ENCODE measurements at regions not wholly inside any gene's neighbourhood (a gene's known extent, or its start where the extent isn't known, plus 50 kb on each side); places are given as distances from the start of the nearest gene placed in this dataset.

DNA sequence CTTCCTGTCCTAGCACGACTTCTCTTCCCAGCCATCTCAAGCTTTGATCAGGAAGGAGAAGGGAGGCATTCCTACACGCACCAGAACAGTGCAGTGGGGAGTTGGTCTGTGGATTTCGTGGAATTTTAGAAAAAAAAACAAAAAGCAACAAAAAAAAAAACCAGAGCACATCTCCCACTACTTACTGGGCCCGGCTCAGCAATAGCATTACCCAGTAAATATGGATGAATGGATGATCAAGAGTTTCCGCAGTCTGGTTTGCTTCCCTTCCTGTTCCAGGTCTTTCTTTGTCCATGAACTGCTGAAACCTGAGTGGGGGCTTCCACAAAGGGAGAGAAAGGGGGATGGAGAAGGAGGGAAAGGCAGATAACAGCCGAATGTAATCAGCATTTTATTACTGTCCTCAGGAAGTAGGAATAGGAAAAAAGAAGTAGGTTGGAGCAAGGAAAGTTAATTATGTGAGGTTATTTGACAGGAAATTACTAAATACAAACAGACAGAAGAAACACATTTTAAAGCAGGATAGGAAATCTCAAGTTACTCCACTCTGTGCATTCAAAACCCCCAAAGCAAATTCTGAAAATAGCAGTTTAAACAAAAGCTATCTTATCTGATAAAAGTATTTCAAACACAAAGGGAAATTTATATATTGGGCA lies 349.0 kb downstream of the PRL start:
- TF ChIP-seq CTCF (IDR thresholded peaks at IDR 0.05; ENCODE audit: insufficient read depth, low read length, missing control alignments), result no peak
- CTCF ChIA-PET, result no interaction called here
- DNase-seq (ENCODE audit: low read depth, low spot score), result no peak
- POLR2A ChIA-PET, result no interaction called here
- H3K4me3 ChIP-seq (ENCODE audit: low read depth, low read length), result no peak overlapping the region

GRCh38 chr6:21949211-21949801 lies 347.5 kb downstream of the PRL start:
- CTCF ChIA-PET, result interaction anchor here (0.7 kb wide), 1 partner anchor 27 kb away, joined by 3 read pairs; no protein-coding TSS in a partner anchor

GRCh38 chr6:21952367-21952766 lies 344.5 kb downstream of the PRL start:
- POLR2A ChIA-PET, result no interaction called here
- H3K4me3 ChIP-seq (ENCODE audit: low read depth, low read length), result no peak overlapping the region
- no peak for DNase-seq (ENCODE audit: low read depth, low spot score)
- TF ChIP-seq CTCF (IDR thresholded peaks at IDR 0.05; ENCODE audit: insufficient read depth, low read length, missing control alignments), result no peak
- CTCF ChIA-PET, result interaction anchor here (1.5 kb wide), 1 partner anchor 16 kb away, joined by 3 read pairs; no protein-coding TSS in a partner anchor

More at GRCh38 chr6:21949211-21949801, 347.5 kb downstream of the PRL start:
- DNase-seq (ENCODE audit: low read depth, low spot score), result no peak
- H3K4me3 ChIP-seq (ENCODE audit: low read depth, low read length), result no peak overlapping the region
- POLR2A ChIA-PET, result no interaction called here
- TF ChIP-seq CTCF (IDR thresholded peaks at IDR 0.05; ENCODE audit: insufficient read depth, low read length, missing control alignments), result no peak

- ChIA-PET CTCF (interaction anchor here (0.9 to 1.4 kb wide), 2 partner anchors 14 to 192 kb away, joined by 3 to 4 read pairs; no protein-coding TSS in a partner anchor), POLR2A (no interaction called here)
- no peak for TF ChIP-seq CTCF (IDR thresholded peaks at IDR 0.05; ENCODE audit: insufficient read depth, low read length, missing control alignments)
- H3K4me3 ChIP-seq (ENCODE audit: low read depth, low read length), result no peak overlapping the region
- DNase-seq (ENCODE audit: low read depth, low spot score), result no peak
These were observed 342.7 kb downstream of the PRL start for GRCh38 chr6:21953831-21954801.

DNA sequence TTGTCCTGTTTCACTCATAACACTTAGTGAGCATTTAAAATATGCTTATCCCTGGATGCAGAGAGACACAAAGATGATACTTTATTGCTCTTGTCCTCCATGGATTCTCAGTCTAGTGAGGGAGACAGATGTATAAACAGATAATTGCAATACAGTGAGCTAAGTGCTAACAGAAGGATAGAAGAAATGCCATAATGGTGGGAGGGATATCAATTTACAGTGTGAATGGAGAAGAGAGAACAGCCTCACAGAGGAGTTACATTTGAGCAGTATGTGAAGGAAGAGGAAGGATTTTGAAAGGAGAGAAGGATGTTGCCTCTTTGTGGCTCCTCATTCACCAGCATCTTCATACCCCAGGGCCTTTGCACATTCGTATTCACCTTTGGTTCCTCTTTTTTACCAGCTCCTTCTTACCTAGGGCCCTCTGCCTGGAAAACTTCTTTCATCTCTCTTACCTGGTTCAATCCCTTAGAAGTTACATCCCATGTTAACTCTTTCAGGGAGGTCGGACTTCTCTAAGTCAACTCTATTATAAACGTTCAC lies 341.7 kb downstream of the PRL start:
- no peak overlapping the region for H3K4me3 ChIP-seq (ENCODE audit: low read depth, low read length)
- ChIA-PET CTCF (interaction anchor here (0.6 to 1.4 kb wide), 3 partner anchors 13 to 1493 kb away, joined by 3 to 4 read pairs (median 3); no protein-coding TSS in a partner anchor), POLR2A (no interaction called here)
- DNase-seq (ENCODE audit: low read depth, low spot score), result no peak
- no peak for TF ChIP-seq CTCF (IDR thresholded peaks at IDR 0.05; ENCODE audit: insufficient read depth, low read length, missing control alignments)

Measured in AG04449 (cell line).